Islet precursor cell (in vitro differentiated cells): ENCODE measurements at regions not wholly inside any gene's neighbourhood (a gene's known extent, or its start where the extent isn't known, plus 50 kb on each side); places are given as distances from the start of the nearest gene placed in this dataset.

Experiments used
- DNase-seq: peaks from one replicate; pipeline ENCODE4 v3.0.0-alpha.2; 2018

DNA sequence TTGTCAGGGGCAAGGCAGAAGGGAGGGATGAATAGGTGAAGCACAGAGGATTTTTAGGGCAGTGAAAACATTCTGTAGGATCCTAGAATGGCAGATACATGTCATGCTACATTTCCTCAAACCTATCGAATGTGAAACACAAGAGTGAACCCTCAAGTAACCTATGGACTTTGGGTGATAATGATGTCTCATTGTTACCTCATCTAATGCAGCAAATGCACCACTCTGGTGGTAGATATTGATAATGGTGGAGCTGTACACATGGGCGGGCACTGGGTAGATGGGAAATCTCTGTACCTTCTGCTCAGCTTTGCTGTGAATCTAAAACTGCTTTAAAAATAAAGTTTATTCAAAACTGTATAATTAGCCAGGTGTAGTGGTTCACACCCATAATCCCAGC is 95.2 kb upstream of the NCK2 start:
- DNase-seq: no peak

DNA sequence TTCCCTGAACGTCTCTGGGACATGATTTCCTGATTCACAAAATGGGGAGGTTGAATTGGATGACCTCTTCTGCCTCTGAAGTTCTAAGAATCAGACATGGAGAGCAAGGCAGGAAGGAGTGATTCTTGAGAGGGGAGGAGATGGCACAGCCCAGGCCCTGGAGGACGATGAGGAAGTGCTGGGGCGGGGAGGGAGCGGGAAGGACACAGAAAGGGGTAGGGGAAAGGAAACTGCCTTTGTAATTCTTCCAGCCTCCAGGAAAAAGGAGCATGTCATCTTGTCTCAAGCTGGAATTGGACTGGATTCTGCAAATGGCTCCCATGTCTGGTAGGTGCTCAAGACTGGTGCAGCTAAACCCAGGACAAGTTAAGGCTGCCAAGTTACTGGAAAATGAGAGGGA is 97.0 kb upstream of the NCK2 start:
- DNase-seq: peak; percentile 16

DNA sequence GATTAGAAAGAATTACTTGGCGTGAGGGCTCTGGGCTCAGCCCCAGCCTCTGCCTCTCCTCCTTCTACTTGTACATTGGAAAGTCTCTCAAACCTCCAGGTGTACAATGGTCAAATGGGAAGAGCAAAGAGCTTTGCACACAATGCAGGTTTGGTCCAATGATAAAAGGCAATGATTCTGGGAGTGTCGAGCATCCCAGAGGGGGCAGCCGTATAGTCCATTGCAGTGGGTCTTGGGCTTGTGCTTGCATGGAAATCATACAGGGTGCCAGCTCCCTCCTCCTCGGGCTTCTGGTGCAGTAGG is 98.0 kb upstream of the NCK2 start:
- peak; percentile 27 for DNase-seq

DNA sequence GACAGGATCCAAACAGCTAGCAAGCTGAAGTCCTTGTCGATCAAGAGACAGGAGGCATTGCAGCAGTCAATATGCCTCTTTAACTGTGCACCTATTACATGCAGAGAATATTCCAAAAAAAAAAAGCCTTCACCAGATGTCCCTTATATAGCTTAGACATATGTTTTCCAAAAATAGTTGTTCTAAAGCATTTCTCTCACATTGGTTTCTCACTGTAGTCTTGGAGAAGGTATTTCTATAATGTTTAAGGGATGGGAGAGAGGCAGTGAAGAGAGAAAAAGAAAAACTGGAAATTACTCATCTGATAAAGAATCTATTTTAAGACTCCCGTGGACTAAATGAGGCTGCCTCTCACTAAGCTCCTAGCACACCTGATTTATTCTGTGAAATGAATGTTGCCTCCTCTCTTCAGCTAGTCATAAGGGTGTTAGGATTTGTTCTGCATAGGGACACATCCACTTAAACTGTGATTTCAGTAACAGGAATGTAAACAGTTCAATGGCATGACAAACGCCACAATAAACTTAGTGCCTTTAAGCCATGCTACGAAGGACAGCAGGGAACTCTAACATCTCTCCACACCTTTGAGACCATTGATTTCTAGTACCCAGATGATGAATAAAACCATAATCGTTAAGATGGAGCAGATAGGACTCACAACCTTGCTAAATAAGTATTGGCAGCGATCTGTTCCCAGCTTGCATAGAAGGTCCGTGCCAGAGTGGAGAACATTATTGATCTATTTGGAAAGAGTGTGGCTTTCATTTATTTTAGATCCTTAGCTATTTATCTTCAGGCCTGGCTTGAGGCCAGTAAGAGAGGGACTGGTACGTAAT is 98.6 kb upstream of the NCK2 start:
- DNase-seq: no peak

DNA sequence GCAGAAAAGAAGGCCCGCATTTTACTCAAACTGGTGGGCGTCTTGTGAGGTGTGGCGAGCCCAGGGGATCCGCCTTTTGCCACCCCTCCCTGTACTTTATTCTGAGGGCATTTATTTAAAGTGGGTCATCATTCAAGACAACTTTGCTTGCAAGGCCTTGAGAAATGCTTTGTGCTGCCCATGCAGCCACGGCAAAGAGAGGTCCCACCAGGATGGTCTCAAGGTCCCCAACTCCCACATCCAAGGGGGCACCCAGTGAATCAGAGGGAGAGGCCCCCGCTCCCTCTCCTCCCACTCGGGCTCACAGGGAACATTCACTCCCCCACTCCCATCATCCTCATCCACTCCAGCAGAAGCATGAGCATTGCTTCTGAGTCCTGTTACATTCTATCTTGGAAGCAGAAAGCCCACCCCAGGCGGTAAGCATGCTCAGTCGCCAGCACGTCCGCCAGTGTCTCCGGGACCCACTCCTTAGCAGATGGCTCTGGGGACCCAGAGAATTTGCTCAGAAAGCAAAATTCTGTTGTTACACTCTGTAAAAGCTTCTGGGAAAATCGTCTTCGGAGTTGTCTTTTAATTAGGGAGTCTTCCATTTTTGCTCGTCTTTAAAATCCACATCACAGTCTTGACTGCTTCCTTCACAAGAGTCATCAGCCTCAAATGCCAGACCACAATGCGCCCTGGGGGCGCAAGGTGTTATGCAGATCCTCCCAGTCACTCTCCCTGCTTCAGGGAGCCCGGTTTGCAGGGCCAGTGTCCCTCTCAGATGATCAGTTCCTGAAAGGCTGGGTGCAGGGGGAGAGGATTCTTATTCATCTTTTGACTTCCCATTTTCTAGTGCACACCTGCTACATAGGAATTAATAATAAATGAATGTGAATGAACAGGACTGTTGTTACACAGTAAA is 99.4 kb upstream of the NCK2 start:
- peak; percentile 91 for DNase-seq

DNA sequence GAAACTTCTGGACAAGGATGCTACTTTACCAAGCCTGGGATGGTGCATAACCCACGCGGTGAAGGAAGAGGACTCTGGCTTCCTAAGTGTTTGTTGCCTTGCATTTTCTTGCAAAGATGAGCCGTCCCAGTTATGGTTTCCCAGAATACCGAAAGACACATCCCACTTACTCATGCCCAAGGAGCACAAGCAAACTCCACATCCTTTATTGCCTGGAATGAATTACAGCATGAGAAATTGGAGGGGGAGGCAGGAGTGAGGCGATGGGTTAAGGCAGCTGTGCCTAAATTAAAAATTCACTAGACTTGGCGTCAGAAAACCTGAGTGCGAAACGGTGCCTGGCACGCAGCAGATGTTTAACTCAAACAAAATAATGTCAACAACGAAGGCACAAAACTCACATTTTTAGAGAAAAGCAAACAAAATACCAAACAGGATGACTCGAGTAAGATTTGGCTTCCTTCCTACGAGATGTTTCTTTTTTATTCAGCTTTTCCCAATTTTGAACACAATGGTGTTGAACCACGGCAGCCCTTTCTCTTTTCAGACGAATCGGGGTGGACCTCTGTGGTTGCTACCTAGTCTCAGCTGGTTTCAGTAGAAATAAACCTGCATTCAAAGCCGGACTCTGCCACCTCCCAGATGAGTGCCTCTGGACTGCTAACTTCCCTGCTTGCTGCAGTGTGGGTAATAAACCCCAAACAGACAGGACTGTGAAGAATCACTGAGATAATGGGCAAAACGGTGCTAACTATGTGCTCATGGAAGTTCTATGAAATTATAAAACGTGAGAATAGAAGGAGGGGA is 100.3 kb upstream of the NCK2 start:
- DNase-seq: no peak

DNA sequence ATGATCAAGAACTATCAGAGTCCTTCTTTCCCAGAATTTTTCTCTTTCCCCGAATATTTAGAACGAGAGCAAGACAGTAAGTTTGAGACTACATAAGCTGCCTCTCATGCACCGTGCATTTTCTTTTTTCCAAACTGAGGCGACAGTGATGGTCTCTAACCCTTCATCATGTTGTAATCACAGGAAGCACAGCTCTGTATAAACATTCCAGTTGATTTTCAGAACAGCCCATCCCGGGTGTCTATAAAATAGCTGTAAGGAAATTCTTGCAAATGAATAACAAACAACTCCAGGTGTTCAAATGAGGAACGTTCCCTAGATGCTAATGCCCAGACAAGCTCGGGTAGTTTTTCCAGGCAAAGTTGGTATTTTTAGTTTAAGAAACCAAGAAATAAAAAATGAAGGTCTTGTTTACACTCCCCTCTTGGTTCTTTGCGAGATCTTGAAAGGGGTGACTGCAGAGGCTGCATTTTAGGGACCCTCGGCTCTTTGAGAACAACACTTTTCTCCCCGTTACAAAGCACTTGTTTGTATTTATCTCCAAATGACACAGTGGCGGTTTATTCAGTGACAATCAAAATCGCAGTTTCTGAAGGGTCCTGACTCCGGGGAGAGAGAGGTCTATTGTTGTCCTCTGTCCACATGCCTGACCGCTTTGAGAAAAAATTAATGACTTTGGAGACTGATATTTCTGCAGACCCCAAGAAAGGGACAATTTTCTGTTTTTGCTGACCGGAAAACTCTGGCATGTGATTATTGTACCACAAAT is 101.1 kb upstream of the NCK2 start:
- DNase-seq: no peak

DNA sequence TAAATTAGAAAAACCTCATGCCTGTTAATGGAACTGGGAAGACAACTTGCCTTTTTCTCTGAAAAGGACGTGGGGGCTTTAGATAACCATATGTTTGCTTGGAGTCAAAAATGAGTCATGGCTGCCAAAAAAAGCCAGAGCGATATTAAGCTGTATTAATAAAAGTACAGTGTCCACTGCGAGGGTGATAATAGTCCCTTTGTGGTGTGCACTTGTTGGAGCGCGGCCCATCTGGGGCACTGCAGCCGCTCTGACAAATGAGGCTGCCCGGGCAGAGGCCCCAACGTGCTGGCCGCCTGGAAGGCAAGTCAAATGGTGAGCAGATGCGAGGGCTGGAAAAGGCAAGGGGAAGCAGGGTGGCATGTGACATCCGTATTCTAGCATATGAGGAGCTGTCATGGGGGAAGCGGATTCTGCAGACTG is 103.3 kb upstream of the NCK2 start:
- no peak for DNase-seq

DNA sequence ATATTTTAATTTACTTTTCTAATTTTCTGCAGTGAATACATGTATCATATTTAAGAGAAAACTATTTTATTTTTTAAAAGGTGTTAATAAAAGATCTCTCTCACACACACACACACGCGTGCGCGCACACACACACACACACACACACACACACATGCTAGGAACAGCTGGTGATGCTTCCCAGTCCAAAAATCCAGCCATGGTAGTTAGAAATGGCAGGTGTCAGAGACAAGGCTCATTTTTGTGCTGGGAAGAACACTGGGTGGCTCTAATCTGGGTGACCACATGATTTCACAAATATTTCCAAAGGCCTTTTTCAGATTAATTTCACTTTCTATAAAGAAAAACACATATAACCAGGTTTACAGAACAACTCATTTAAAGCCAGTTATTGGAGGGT is 104.5 kb upstream of the NCK2 start:
- no peak for DNase-seq

DNA sequence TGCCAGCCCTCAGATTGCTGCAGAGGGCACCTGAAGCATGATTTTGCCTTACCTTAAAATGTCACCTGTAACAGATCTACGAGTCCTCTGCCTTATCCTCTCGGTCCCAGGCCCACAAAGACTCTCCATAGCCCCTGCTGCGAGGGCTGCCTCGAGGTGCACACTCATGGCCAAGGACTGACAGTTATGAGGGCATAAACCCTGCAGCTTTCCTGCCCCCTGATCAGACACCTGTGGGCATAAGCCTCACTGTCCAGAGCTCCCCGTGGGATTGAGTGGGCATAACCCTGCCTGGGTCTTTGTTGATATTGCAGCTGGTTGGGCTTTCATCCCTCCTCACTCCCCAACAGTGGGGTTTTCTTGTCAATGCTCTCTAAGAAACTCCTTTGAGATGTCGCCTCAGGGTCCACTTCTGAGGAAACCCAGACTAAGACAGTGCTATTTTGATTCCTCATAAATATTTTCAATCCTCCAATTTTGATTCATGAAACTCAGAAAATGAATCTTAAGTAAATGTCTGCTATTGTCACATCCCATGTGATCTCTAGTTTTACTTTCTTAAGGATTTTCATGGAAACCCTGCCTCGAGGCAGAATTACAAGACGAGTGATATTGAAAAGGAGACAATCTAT is 108.5 kb upstream of the NCK2 start:
- peak; percentile 43 for DNase-seq

DNA sequence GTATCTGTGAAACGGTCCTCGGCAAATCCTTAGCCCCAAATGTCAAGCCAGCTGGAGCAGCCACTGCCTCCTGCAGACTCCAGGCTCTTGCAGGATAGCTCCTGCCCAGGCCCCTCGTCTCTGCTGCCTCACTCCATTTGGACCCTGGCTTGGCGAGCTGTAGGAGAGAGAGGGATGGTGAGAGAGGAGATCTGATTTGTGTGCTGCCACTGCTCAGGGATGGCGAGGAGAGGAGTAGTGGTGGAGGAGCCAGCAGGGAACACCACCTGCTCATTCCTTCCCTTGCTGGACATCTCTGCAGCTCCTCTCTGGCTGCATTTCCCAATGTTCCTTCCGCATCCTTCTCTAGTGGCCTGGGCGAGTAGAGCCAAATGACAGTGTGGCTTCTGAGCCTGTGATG is 109.1 kb upstream of the NCK2 start:
- DNase-seq: peak; percentile 43

DNA sequence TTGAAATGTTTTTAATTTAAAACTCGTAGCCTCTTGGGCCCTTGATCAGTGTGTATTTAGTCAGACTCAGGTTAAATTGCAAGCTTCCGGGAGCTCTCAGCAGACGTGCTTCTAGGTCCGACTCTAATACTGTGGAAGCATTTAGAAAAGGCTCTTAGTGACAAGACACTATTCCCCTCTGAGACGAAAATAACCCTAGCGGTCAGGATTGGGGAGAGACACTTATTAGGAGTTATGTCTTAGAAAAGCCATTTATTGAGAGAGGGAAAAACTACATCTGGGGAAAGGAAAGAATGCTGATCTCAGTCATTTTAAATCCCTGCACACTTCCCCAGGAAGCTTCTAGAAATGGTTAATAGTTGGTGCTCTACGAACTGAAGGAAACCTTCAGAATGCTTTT is 110.5 kb upstream of the NCK2 start:
- DNase-seq: peak; percentile 2

DNA sequence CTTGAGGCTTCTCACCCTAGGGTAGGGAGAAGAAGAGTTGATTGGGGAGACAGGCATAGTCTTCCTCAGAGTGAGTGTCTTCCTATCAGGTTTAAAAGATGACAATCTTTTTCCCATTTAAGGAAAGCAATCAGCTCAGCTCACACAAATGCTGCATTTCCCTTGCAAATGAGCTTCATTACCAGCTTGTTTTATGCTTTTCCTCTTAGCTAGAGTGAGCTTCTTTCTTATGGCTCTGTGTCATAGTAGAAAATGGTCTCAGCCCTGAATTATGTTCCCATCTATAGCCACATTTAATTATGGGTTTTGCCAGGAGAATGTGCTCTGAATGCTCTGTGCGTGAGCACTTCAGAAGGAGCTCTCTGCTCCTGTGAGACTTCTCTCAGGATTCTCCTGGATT is 112.8 kb upstream of the NCK2 start:
- DNase-seq: no peak

DNA sequence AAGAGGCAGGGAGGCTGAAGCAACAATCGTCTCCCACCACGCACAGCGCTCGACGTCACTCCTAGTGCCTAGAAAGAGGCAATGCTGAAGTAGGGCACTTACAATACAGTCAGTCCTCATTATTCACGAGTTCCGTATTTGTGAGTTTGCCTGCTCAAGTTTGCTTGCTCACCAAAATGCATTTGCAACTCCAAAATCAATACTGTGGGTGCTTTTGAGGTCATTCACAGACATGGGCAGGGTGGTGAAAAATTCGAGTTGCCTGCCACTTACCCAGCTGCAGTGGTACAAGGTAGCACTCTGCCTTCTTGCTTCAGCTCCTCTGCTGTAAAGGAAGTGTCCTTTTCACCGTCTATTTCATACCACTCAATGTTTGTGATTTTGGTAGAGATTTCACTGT is 113.7 kb upstream of the NCK2 start:
- DNase-seq: no peak

DNA sequence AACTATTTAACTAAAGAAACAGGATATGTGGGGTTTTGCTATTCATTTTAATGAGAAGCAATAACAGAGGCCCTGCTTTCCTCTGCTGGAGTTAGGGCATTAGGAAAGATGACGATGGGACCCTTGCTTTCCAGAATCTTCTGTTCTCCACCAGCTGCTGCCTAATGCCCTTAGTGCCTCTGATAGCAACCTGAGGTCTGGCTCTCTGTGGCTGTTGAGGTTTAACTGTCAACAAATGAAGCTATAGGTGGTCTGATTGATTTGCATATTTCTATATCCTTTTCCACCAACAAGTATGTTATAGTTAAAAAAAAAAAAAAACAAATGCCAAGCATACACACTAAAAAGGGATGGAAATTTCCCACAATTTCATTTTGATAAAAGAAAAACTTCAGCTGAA is 115.1 kb upstream of the NCK2 start:
- no peak for DNase-seq

DNA sequence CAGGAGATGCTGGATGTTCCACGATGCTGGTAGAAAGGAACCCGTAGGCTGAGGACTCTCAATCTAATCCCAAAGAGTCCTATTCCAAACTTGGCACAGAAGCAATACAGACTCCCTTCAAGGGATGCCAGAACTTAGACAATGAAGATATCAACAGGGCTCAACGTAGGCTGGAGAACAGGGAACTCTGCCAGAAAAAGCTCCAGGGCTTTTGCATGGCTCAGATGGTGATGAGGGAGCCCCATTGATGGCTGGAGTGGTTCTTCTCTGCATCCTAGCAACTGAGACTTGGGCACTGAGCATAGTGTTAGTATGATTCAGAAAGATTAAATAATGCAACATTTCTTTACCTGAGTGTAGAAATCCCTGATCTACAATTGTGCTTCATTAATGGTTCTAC is 117.2 kb upstream of the NCK2 start:
- DNase-seq: no peak

DNA sequence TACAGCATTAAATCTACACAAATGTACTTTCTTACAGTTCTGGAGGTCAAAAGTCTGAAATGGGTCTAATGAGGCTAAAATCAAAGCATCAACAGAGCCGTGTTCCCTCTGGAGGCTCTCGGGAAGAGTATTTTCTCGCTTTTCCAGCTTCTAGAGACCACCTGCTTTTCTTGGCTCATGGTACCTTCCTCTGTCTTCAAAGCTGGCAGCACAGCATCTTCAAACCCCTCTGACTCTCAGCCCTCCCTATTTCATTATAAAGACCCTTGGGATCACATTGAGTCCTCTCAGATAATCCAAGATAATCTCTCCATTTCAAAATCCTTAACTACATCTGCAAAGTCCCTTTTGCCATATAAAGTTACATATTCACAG is 117.8 kb upstream of the NCK2 start:
- no peak for DNase-seq

DNA sequence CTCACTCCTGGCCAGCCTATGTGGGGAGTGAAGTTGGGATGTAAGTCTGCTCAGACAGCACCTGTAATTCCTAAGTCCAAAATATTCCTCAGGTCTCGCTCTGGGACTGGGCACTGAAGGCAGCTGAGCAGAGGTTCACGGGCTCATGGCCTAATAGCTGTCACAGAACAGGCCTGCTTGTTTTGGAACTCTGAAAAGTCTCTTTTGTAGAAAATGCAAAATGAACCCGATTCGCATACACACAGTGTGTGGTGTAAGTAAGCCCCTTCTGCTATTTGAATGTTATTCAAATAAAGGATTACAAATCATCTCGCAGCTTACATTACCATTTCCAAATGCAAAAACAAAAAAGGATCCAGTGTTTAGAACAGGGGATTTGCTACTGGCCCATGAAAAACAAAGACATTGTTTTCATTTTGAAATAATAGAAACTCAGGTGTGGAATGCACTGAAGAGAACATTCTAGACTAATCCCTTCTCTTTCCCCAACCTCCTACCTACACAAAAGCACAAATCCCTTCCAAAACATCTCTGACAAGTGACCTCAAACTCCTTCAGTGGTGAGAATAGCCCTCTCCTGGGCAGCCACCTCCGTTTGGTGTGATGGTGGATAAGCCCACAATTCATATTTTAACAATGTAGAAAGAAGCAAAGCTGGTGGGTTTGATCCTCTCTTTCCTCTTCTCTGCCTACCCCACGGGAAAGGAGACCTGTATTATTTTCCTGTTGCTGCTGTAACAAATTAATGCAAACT is 118.3 kb upstream of the NCK2 start:
- DNase-seq: no peak

DNA sequence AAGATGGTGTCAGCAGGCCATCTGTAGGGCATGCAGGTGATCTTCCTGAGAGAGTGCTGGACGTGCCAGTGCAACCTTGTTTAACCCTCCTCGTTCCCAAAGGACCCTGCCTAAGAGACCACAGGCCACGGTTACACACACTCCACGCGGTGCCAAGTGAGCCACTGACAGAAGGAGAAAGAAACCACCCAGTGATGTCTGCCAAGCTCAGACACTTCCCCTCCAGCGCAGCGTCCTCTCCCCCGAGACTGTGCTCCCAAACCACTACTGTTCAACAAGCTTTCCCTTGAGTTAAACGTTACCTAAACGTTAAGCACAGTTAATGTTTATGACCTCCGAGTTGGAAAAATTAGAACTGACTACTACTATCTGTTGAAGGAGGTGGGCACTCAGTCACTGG is 119.1 kb upstream of the NCK2 start:
- DNase-seq: no peak

DNA sequence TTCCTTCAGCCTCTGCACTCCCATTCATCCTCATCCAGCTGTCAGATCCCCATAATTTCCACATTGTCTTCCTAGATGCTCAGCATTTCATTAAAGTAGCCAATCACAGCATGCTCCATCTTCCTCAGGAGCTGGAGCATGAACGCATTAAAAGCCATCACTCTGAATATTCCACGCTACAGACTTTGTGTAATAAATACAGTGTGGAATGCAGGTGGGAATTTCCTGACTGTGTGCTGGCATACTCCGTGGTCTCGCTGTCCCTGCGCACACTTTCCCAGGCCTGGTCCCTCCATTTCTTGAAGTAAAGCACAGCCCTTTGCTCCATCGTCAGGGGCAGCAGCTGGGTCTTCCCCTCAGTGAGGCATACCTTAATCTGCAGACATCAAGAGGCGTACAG is 123.7 kb upstream of the NCK2 start:
- DNase-seq: no peak

DNA sequence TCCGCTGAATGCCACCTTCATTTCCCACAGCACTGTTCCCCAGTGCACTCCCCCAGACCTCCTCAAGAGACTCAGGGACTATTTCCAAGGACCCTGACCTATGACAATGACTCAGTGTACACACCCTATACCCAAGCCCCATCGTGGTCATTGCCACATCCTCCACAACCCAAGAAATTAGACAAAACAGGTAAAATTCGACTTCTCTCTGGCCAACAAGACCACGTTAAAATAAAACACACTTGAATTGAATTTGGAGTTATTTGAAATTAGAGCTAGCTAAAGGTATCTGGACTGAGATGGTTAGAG is 126.4 kb upstream of the NCK2 start:
- DNase-seq: no peak
